GM19239 (cell line): ENCODE measurements at regions not wholly inside any gene's neighbourhood (a gene's known extent, or its start where the extent isn't known, plus 50 kb on each side); places are given as distances from the start of the nearest gene placed in this dataset.

ENCODE experiments used
- DNase-seq: peaks from one replicate; pipeline ENCODE4 v3.0.0; 2011; ENCODE audit warnings: low spot score; ENCODE audit not compliant: insufficient read length
- FAIRE-seq: peaks from 2 replicates; lab custom pipeline; 2011; peaks lifted over from hg19 to GRCh38; lab: Jason Lieb, UNC

DNA sequence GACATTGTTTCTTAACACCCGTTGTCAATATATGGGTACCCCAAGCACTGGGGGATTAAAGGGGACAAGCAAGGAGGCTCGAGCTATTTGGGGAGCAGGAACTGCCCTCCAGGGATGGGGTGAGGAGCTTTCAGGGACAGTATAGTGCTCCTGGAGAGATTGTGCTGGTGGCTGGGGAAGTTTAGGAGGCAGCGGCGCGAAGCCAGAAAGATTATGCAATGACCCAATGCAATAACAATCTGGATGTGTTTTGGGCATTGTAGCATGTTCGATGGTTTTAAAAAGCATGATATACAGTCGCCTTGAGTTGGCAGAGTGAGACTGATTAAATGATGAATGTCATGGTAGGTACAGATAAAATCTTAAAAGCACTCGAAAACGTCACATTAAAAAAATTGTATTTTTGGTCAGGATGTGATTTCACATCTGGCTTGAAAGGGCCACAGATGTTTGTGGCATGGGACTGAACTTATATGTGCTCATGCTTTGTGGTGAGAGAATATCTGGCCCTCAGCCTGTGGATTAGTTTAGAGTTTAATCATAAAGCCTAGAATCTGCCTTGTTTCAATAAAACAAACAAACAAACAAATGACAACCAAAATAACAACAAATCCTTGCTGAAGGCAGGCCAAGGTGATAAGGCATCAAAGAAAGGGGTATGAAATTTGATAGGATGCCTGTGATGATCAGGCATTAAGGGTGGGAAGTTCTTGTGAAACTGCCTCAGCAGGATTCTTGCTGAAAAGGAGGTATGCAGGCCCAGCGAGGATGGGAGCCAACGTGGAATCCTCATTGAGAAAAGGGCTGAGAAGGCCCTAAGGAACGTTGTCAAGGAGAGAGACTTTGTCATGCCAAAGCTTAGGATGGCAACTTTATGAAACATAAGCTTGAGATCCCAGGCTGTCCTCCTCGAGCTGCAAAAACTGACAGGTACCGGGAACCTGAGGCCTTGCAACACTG is 417.1 kb upstream of the KLF6 start:
- DNase-seq: no peak

DNA sequence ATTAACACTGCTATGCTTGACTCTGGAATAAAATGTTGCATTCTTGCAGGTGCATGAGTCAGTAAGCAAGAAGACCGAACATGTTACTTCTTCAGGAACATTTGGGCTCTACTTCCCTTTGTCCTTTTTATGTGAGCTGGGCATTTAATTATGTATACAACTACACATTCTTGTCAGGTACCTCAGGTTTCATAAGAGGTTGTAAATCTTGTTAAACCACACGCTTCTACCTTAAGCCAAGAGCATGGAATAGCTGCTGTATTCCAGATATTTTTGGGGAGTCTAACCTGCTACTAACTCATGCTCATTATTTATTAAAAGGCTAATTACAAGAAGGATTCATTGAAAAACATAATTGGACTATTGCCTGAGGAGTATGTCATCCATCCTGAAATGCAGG is 414.2 kb upstream of the KLF6 start:
- DNase-seq (no peak), FAIRE-seq (no peak)

More for the DNA sequence above, 417.1 kb upstream of the KLF6 start:
- FAIRE-seq: no peak

DNA sequence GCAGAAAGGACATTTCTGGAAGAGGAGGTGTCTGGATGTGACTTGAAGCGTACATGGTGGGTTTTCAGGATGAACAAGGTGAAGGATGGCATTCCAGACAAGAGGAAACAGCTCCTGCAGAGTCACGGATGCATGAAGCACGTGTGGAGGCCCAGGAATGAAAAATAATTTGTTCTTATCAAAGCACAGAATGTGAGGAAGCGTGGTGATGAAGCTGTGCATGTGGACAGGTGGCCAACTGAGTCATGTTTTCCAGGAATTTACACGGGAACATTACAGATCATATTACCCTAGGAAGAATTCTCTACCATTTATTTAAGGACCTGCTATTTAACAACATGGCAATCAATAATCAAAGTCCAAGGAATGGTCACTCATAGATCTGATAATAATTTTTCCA is 413.2 kb upstream of the KLF6 start:
- no peak for FAIRE-seq
- DNase-seq: no peak

DNA sequence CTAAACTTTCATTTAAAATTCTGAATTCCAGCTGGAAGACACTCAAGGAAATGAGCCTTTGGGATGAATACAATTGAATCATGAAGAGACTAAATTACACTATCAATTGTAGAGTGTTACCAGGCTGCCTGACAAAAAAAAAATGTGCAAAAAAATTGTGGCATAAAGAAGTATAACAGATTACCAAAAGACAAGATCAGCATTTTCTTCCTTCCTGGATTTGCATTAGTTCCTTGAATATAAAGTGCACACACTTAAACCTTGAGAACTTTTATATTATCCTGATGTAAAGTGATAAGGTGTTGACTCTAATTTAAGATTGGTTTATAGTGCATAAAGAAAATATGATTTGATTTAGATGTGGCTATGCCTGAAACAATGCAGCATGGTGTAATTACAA is 412.7 kb upstream of the KLF6 start:
- no peak for FAIRE-seq

DNA sequence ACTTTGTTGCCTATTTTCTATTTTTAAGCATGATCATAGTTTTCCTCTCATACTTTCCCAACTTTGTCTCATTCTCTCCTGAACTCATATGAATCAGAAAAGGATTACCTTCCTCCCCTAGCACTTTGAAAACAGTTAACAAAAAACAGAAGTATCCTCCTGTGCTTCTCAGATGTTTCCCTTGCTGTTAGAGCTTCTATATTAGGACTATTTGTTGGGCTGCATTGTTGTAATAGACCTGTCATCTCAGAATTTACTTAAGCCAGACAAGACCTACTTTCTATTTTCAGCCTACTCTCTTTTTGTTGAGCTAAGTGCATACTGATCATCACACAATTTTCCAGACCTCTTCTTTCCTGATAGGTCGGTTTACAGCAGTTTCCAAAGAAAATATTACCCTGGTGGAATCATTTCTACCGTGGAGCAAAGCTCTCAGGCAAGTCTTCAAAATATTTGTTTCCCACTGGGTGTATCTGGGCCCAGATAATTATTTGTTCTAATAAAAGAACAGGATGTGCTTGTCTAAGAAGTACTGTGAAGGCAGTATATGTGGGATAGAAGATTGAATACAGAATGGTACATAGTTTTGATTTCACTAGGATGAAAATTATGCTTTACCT is 411.9 kb upstream of the KLF6 start:
- FAIRE-seq (no peak), DNase-seq (no peak)

More for the DNA sequence above, 412.7 kb upstream of the KLF6 start:
- DNase-seq: no peak

DNA sequence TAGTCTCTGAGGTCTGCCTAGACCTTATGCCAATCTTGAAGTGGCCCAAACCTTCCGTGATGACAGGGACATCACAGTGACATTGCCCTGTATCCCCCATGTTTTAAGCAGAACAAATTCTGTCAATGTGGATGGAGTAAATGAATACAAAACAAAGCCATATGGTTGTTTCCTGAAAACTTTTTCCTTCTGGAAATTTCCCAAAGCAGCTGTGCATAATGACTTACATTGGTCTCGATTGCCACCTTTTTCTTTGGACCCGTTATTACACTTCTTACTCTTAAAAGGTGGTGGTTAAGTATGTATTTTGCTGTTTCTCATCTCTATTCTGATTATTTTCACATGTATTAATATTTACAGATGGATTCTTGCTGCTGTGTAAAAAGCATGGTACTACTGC is 411.2 kb upstream of the KLF6 start:
- DNase-seq: no peak
- FAIRE-seq: no peak

DNA sequence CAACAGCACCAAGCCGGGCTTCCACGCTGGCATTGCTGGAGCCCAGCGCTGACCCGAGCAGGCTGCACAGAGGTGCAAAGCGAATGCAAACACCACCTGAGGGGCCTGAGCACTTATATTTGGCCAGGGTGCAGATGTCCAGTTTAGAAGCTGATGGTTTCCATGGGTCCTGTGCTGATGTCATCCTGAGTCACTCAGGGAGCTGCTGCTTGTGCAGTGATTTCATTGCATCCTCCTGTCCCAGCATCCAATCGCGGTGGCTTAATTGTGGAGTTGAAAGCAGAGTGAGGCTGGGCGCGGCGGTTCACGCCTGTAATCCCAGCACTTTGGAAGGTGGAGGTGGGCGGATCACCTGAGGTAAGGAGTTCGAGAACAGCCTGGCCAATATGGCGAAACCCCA is 410.2 kb upstream of the KLF6 start:
- no peak for DNase-seq
- no peak for FAIRE-seq

DNA sequence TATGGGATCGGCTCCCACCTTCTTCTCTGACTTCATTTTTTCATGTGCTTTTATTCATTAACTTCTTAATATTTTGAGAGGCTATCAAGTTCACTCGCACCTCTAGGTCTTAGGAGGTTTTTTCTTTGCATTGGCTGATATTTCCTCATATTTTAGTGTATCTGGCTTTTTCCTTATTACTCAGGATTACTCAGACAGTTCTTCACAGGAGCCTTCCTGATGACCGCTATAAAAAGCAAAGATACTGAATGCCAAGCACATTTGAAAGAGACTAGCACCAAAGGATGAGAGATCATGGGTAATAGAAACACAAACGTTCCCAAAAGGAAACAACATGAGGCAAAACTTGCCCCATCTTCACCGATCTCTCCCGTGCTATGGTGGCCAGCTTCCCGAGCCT is 409.2 kb upstream of the KLF6 start:
- FAIRE-seq: no peak
- no peak for DNase-seq

DNA sequence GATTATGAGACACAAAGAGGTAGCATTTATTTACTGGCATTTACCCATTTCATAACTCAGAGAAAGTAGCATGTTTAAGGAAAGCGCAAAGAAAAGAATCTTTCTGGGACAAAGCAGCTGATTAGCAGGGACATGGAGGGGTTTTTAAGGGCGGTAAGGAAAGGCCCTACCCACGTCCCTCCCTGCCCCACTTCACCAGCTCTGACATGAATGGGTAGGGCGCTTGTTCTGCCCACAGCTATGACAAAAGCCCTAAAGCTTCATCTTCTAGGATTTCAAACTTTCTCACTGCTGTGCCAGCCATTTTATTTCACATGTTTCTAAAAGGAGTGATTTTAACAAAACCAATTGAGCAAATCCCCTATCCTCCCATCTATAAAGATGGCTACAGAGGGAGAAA is 406.9 kb upstream of the KLF6 start:
- no peak for DNase-seq
- no peak for FAIRE-seq

DNA sequence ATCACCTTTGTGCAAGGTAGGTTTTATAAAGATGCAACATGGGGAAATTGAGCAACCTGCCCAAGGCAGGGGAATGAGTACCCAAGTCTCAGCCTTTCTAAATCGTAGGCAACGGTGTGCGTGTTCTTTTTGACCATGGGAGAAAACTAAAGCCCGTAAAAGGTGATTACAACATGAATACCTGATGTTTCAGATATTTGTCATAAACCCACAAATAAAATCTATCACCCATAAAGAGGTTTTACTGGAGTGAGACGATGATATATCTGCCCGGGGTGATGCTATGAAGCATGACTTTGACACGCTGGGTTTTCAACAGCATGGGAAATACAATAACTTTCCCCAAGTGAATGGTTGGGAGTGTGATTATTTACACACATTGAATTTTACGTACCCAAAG is 406.3 kb upstream of the KLF6 start:
- no peak for DNase-seq
- FAIRE-seq: no peak

DNA sequence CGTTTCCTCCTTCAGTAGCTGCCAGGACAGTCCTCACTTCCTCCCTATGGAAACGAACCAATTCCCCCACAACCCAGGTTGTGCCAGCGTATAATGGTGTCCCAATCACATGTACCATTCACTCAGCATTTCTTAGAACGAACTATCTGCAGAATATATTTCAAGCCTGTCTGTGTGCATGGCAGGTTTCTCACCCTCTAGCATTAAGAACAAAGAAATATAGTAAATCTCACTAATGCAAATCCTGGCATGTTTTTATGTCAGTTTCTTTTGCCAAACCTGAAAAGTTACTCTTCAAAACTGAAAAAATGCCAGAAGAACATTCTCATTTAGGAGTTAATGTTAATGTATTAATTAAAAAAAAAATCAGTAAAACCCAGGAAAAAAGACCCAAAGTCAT is 405.9 kb upstream of the KLF6 start:
- FAIRE-seq (no peak), DNase-seq (no peak)

DNA sequence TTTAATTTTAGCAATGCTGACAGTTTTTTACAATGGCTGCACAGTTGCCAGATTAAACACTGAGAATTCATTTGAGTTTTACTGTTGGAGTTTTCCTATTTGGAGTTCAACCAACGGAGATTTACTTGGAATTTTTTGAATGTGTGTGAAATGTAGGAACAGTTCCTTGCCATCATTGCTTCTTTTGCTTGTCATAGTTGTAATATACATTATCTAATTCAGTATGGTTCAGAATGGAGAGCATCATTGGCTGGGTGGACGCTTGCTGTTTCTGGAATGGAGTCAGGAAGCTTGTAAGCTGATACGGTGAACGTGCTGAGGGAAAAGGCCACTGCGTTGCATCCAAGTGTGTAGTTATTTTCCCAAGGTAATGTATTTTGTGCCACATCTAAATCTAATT is 404.3 kb upstream of the KLF6 start:
- FAIRE-seq (no peak), DNase-seq (no peak)

DNA sequence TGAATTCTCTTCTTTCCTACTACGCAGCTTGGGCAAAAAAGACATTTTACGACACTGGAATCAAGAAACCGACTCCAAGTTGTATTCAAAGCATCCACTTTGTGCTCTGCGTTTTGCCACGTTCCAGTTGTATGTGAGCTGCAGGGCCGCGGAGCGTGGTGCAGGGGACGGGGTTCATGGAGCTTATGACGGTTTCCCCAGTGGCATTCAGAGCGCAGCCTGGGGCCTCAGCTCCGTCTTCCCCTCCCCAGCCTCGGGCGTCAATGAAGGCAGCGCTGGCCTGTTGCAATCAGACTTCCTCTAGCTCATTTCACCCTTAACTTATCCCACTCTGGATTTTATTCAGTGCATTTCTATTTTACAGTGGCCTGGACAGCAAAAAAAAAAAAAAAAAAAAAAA is 403.4 kb upstream of the KLF6 start:
- FAIRE-seq: no peak
- DNase-seq: no peak

DNA sequence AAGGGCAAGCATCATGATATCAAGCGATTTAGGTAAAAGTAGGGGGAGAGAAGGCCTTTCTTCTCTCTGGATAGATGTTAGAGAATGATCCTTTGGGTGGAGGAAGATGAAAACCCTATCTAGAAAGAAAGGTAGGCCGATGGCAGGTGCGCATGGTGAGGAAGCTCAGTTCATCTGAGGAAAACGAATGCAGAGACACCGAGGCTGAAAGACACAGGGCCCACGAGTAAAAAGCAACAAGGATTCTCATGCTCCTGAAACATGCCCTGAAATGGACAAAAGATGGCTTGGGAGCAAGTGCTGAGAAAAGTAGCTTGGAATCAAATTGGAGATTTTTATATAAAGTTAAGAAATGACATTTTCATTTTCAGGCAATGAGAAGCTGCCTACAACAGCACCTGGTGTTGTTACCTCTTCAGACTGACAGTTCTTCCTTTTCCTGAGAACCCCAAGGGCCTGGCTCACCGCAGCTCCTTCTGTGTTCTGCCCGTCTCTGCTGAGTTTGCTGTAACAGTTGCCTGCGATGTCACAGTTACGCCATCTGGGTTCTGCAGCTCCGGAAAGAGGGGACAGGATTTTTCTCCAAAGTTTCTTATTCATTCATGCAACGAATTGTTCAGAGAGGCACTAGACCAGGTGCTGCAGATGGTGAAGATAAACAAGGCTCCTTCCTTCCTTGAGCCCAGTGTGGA is 402.0 kb upstream of the KLF6 start:
- DNase-seq (no peak), FAIRE-seq (no peak)

DNA sequence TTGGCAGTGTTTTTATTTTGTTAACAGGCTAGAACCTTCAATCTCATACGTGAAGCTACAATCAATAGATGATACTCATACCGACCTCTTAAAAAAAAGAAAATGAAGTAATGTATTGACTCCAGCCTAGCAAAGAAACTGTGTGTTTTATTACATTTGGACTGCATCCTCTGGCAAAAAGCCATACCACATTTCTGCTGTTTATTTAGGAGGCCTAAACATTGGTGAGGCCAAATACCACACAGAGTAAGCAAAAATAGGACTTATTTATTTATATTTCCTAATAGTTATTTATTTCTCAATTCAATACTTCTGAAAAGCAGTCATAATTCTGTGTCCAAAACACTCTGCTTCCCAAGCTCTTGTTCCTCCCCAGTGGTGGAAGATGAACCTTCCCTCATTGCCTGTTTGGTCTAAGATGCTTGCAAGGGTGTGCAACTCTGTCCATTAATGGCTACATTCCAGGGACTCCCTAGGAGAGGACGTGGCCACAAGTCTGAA is 398.8 kb upstream of the KLF6 start:
- DNase-seq: no peak
- FAIRE-seq: no peak

DNA sequence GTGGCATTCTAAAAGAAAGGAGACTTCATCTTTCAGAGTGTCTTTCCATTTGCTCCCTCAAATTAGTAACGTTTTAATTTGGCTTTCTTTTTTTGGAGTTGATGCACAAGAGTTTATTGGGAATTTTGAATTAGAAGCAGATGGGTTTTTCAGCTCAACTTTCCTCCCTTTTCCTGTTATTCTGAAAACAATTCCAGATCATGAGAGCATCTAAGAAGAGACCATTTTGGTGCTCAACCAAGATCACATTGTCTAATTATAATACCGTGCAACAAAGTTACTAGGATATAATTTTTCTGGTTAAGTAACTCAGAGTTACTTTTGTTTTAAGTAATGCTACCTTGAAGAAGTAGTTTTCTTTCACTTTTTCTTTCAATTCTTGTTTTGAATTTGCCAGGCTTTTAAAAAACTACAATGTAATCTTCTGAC is 396.6 kb upstream of the KLF6 start:
- no peak for DNase-seq
- no peak for FAIRE-seq

DNA sequence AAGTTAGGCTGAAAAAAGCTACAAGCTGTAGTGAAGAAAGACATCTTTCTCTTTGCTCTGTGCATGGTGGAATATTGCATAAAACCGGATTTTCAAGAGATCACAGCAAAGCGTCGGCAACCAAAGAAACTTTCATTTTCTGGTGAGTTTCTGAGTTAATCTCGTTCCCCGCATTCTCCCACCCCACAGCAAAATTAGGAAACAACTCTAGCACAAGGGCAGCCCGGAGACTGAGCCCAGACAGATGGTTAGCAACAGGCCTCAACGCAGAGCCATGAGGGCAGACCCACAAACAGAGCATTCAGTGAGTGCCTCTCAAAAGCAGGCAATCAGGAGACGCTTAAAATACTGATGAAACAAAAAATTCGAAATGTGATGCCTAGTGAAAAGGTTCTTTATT is 396.1 kb upstream of the KLF6 start:
- no peak for FAIRE-seq
- DNase-seq: no peak

DNA sequence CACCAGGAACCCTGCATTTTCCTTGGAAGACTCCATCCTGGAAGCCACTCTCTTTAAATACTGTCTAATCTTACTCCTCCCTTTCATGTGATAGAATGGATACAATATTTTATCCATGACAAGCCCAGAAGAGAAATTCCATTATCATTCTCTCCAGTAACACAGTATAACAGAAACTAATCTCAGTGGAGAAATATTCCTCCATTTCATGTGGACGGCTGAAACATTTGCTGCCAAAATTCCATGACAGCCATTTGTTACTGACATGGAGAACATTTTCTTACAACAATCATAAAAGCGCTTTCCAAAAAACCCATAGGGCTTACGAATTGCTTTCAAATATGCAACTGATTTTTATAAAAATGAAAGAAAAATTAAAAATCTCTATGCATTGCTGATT is 392.8 kb upstream of the KLF6 start:
- DNase-seq (no peak), FAIRE-seq (no peak)

DNA sequence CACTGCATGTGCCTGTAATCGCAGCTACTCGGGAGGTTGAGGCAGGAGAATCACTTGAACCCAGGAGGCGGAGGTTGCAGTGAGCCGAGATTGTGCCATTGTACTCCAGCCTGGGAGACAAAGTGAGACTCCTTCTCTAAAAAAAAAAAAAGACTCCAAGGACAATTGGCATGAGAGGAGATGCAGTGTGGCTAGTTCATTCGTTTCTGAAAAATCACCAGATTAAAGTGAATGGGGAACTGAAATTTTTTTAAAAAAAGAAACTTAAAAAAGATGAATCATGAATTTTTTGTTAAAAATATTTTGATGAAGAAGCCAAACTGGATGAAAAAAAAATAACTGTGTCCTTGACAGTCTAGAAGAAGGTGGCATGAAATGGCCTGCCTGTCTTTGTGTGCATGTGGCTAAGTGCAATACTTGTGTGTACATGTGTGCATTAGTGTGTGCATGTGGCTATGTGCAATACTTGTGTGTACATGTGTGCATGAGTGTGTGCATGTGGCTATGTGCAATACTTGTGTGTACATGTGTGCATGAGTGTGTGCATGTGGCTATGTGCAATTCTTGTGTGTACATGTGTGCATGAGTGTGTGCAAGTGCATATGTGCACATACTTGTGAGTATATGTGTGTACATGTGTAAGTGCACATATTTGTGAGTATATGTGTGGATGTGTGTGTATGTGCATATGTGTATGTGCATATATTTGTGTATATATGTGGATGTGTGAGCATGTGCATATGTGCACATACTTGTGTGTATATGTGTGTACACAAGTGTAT is 391.7 kb upstream of the KLF6 start:
- no peak for FAIRE-seq
- no peak for DNase-seq

DNA sequence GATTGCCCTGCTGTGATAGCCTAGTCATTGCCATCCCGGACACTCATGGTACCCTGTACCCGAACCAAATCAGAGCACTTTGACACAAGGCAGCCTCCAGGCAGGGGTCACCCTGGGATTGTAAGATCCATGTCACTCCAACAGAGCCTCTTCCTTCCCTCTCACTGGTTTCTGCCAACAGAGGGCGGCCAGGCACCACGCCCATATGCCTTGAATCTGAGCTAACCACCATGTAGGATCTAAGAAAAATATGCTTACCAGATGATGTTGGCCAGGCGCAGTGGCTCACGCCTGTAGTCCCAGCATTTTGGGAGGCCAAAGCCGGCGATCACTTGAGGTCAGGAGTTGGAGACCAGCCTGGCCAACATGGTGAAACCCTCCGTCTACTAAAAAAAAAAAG is 389.2 kb upstream of the KLF6 start:
- DNase-seq (no peak), FAIRE-seq (no peak)
